ENCODE measurements at regions not wholly inside any gene's neighbourhood (a gene's known extent, or its start where the extent isn't known, plus 50 kb on each side); places are given as distances from the start of the nearest gene placed in this dataset.

DNA sequence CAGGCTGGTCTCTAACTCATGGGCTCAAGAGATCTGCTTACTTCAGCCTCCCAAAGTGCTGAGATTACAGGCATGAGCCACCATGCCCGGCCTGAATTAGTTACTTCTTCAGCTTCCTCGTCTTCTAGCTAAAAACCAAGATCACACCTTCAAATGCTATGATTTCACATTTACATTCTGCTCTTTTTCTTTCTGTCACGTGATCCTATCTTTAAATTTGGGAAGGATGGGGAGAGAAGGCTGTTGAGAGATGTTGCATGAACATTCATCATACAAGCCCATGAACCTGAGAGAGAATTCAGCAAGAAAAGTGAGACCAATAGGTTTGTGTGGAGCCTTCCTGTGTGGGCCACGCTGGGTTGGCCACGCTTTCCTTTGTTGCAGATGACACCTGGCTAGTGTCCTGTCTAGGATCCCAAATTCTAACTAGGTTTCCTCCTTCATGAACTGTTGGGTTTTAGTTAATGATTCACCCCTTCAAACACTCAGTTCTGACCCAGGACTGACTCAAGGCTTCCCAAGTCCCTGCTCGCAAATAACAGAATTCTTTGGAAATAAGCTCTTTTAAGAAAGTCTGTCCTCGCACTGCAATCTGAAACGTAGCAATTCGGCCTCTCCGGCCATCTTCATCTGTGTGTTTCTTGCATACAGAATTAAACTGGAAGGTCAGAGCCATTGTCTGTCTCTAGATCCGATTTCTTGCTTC is 57.3 kb upstream of the CREB1 start:
- TF ChIP-seq SUZ12 (IDR thresholded peaks at IDR 0.05) (no peak), HDGF (IDR thresholded peaks at IDR 0.05; ENCODE audit: borderline replicate concordance) (no peak), SP1 (IDR thresholded peaks at IDR 0.05) (no peak)
